GM12878 (cell line): ENCODE measurements at regions not wholly inside any gene's neighbourhood (a gene's known extent, or its start where the extent isn't known, plus 50 kb on each side); places are given as distances from the start of the nearest gene placed in this dataset.

ENCODE experiments used
- ATAC-seq: fragments of 200-7000 bp; cut with Tn5 transposase; 3 replicates; pipeline ENCODE4 v1.9.1; 2020; ENCODE audit warnings: mild to moderate bottlenecking, moderate library complexity
- BruUV-seq: library from RNA; stranded (reverse); fragments of 400-500 nt; replicated peaks from 2 replicates; lab custom pipeline; 2021; lab: Mats Ljungman, UMichigan
- CTCF ChIA-PET: fragments of 300-600 bp; sonication (Branson Sonifier 250); formaldehyde crosslinking; extraction: SDS; loops from one replicate; lab custom pipeline; 2021; ENCODE audit warnings: inconsistent platforms; lab: Yijun Ruan, JAX
- POLR2A ChIA-PET: fragments of 350-600 bp; formaldehyde crosslinking; extraction: SDS; loops from one replicate; lab custom pipeline; 2021; ENCODE audit warnings: inconsistent platforms; lab: Charles Lee
- RAD21 ChIA-PET: fragments of 300-600 bp; sonication (Branson Sonifier 250); formaldehyde crosslinking; loops from one replicate; lab custom pipeline; 2023; ENCODE audit warnings: antibody characterized with exemption; ENCODE audit not compliant: unreplicated experiment; lab: Charles Lee
- SMC1A ChIA-PET: fragments of 300-600 bp; sonication (Branson Sonifier 250); formaldehyde crosslinking; loops from one replicate; lab custom pipeline; 2023; ENCODE audit not compliant: unreplicated experiment, uncharacterized antibody; lab: Charles Lee
- DNase-seq: peaks from one replicate; pipeline ENCODE4 v3.0.0-alpha.2; 2011; ENCODE audit warnings: low read depth, low spot score
- FAIRE-seq: peaks from 3 replicates; lab custom pipeline; 2011; peaks lifted over from hg19 to GRCh38; lab: Jason Lieb, UNC
- H2AFZ ChIP-seq: 2 replicates; pipeline ENCODE4 v1.6.0; 2011; ENCODE audit warnings: low read depth, low read length, control low read depth; ENCODE audit not compliant: control insufficient read depth
- H3K27ac ChIP-seq: 2 replicates; pipeline ENCODE4 v1.5.1; 2011; ENCODE audit warnings: control low read depth; ENCODE audit not compliant: control insufficient read depth, insufficient read depth
- H3K27me3 ChIP-seq, 2 experiments: replicated peaks in 1 of 2; 2 replicates each; pipeline versions ENCODE4 v1.6.0 to v1.6.1; 2011; ENCODE audit warnings: low read length in 1 of 2; ENCODE audit not compliant: control insufficient read depth in 2 of 2, insufficient read depth in 2 of 2
- H3K36me3 ChIP-seq, 2 experiments: 2 replicates each; pipeline ENCODE4 v1.5.1; 2011; ENCODE audit warnings: low read length in 1 of 2; ENCODE audit not compliant: control insufficient read depth in 2 of 2, insufficient read depth in 2 of 2
- H3K4me1 ChIP-seq: 2 replicates; pipeline ENCODE4 v1.6.1; 2011; ENCODE audit warnings: mild to moderate bottlenecking, low read length, moderate library complexity, mixed read lengths; ENCODE audit not compliant: control insufficient read depth, insufficient read depth
- H3K4me2 ChIP-seq: 2 replicates; pipeline ENCODE4 v1.6.0; 2011; ENCODE audit warnings: control low read depth; ENCODE audit not compliant: control insufficient read depth, insufficient read depth
- H3K4me3 ChIP-seq: fragments of 200-600 bp; sonication (generic); 2 replicates; pipeline ENCODE4 v1.5.1; 2016
- H3K79me2 ChIP-seq: 2 replicates; pipeline ENCODE4 v1.6.0; 2011; ENCODE audit warnings: low read length; ENCODE audit not compliant: control insufficient read depth, insufficient read depth
- H3K9ac ChIP-seq: 2 replicates; pipeline ENCODE4 v1.8.0; 2011; ENCODE audit warnings: low read length, control low read depth, mixed read lengths; ENCODE audit not compliant: control insufficient read depth, insufficient read depth
- H3K9me3 ChIP-seq: replicated peaks from 3 replicates; pipeline ENCODE4 v1.5.1; 2011; ENCODE audit warnings: mild to moderate bottlenecking, low read length; ENCODE audit not compliant: control insufficient read depth, insufficient read depth
- H4K20me1 ChIP-seq: 2 replicates; pipeline ENCODE4 v1.6.0; 2011; ENCODE audit not compliant: control insufficient read depth, insufficient read depth
- FOS ChIP-seq: IDR thresholded peaks from 3 replicates; pipeline ENCODE4 v1.6.1; 2011; ENCODE audit warnings: borderline replicate concordance; ENCODE audit not compliant: insufficient read length; ENCODE audit errors: extremely low read depth
- KDM1A ChIP-seq: fragments of 200-600 bp; sonication (generic); IDR thresholded peaks from 2 replicates; pipeline ENCODE4 v1.6.1; 2016; ENCODE audit warnings: borderline replicate concordance
- MAX ChIP-seq: IDR thresholded peaks from 2 replicates; pipeline ENCODE4 v1.6.1; 2012; ENCODE audit warnings: low read depth, low read length, improper control_type of control experiment
- MEF2A ChIP-seq: IDR thresholded peaks from 2 replicates; pipeline ENCODE4 v1.6.1; 2011; ENCODE audit warnings: low read depth, mild to moderate bottlenecking, low read length, moderate library complexity; ENCODE audit not compliant: insufficient read depth
- POLR2AphosphoS5 ChIP-seq: IDR thresholded peaks from 2 replicates; pipeline ENCODE4 v1.6.1; 2011; ENCODE audit warnings: mild to moderate bottlenecking, low read length, inconsistent platforms
- REST ChIP-seq: IDR thresholded peaks from 2 replicates; pipeline ENCODE4 v1.6.1; 2012; ENCODE audit warnings: mild to moderate bottlenecking, low read depth, low read length
- SIN3A ChIP-seq: IDR thresholded peaks from 2 replicates; pipeline ENCODE4 v1.6.1; 2012; ENCODE audit warnings: low read depth, low read length, improper control_type of control experiment
- ZBTB40 ChIP-seq: fragments of 450-650 bp; IDR thresholded peaks from 2 replicates; pipeline ENCODE4 v1.6.1; 2016; ENCODE audit warnings: mild to moderate bottlenecking, moderate library complexity, borderline replicate concordance
- ZZZ3 ChIP-seq: IDR thresholded peaks from 2 replicates; pipeline ENCODE4 v1.6.1; 2011; ENCODE audit warnings: low read depth; ENCODE audit not compliant: control insufficient read depth, insufficient read length
- WGBS: methylation state at CpG from one replicate; pipeline ENCODE4 v1.1.6; 2016; ENCODE audit warnings: low lambda C conversion rate; ENCODE audit not compliant: insufficient replicate concordance, insufficient coverage; ENCODE audit errors: missing lambda C conversion rate; 5-methylcytosine and 5-hydroxymethylcytosine counted together
- in situ Hi-C: fragments of 300-500 bp; cut with MboI; formaldehyde crosslinking; loops from 9 replicates; pipeline ENCODE4 v1.14.3; 2018; ENCODE audit warnings: mixed read lengths
- intact Hi-C: fragments of 100-400 bp; cut with micrococcal nuclease; formaldehyde crosslinking; loops from one replicate; pipeline ENCODE4 v1.14.2; 2022; ENCODE audit not compliant: unreplicated experiment

- TF ChIP-seq POLR2AphosphoS5 (no peak), ZZZ3 (no peak), FOS (no peak)
These were observed 99.5 kb downstream of the FMR1NB start (continued) for GRCh38 chrX:148080593-148080992.

- ChIA-PET POLR2A (no interaction called here), SMC1A (no interaction called here), RAD21 (no interaction called here), CTCF (no interaction called here)
- Histone ChIP-seq H4K20me1 (no peaks in the 10 kb centered on the region), H3K36me3 (no peaks in the 10 kb centered on the region), H3K9ac (no peak overlapping the region), H3K4me3 (no peak overlapping the region), H3K27ac (no peak overlapping the region), H3K4me2 (no peak overlapping the region), H3K27me3 (no peaks in the 10 kb centered on the region), H3K4me1 (no peaks in the 10 kb centered on the region), H2AFZ (no peak overlapping the region), H3K79me2 (no peaks in the 10 kb centered on the region), H3K9me3 (no peaks in the 10 kb centered on the region)
- intact Hi-C loops (no loop called here), in situ Hi-C loops (no loop called here)
- BruUV-seq: no TSS peak
- TF ChIP-seq MEF2A (no peak), KDM1A (no peak), SIN3A (no peak), ZBTB40 (no peak), MAX (no peak), REST (no peak)
- ATAC-seq: no peak
- DNase-seq: no peak
- 0% methylated on average over 1 of the region's 1 CpG for WGBS
- no peak for FAIRE-seq
These were observed 103.5 kb downstream of the FMR1NB start for GRCh38 chrX:148084611-148085010.
